Hepatocyte (in vitro differentiated cells): ENCODE measurements at regions not wholly inside any gene's neighbourhood (a gene's known extent, or its start where the extent isn't known, plus 50 kb on each side); places are given as distances from the start of the nearest gene placed in this dataset.

ENCODE experiments used
- DNase-seq: peaks from one replicate; pipeline ENCODE4 v3.0.0-alpha.2; 2016; ENCODE audit warnings: low spot score
- H2AFZ ChIP-seq: fragments of 200-600 bp; sonication (generic); 2 replicates; pipeline ENCODE4 v1.6.0; 2016; ENCODE audit warnings: antibody characterized with exemption, mild to moderate bottlenecking
- H3K27ac ChIP-seq: fragments of 200-600 bp; sonication (generic); 2 replicates; pipeline ENCODE4 v1.5.1; 2016; ENCODE audit warnings: mild to moderate bottlenecking
- H3K27me3 ChIP-seq: fragments of 200-600 bp; sonication (generic); 2 replicates; pipeline ENCODE4 v1.6.1; 2016
- H3K36me3 ChIP-seq: fragments of 200-600 bp; sonication (generic); replicated peaks from 2 replicates; pipeline ENCODE4 v1.5.1; 2016; ENCODE audit warnings: low read depth; ENCODE audit not compliant: insufficient read depth
- H3K4me1 ChIP-seq: fragments of 200-600 bp; sonication (generic); 2 replicates; pipeline ENCODE4 v1.5.1; 2016; ENCODE audit warnings: mild to moderate bottlenecking, moderate library complexity; ENCODE audit not compliant: insufficient read depth
- H3K4me2 ChIP-seq: fragments of 200-600 bp; sonication (generic); 2 replicates; pipeline ENCODE4 v1.6.0; 2016
- H3K4me3 ChIP-seq: fragments of 200-600 bp; sonication (generic); 2 replicates; pipeline ENCODE4 v1.5.1; 2016; ENCODE audit warnings: mild to moderate bottlenecking
- H3K79me2 ChIP-seq: fragments of 200-600 bp; sonication (generic); 2 replicates; pipeline ENCODE4 v1.6.0; 2017; ENCODE audit warnings: mild to moderate bottlenecking
- H3K9me2 ChIP-seq: fragments of 200-600 bp; sonication (generic); replicated peaks from 2 replicates; pipeline ENCODE4 v1.6.0; 2017; ENCODE audit warnings: mild to moderate bottlenecking; ENCODE audit not compliant: insufficient read depth
- H3K9me3 ChIP-seq: fragments of 200-600 bp; sonication (generic); 2 replicates; pipeline ENCODE4 v1.5.1; 2016; ENCODE audit warnings: low read depth, mild to moderate bottlenecking
- H4K20me1 ChIP-seq: fragments of 200-600 bp; sonication (generic); 2 replicates; pipeline ENCODE4 v1.6.0; 2016; ENCODE audit warnings: mild to moderate bottlenecking; ENCODE audit not compliant: insufficient read depth, poor library complexity, severe bottlenecking
- CTCF ChIP-seq: fragments of 200-600 bp; sonication (generic); IDR thresholded peaks from 2 replicates; pipeline ENCODE4 v1.5.1; 2016; ENCODE audit warnings: antibody characterized with exemption, mild to moderate bottlenecking; ENCODE audit not compliant: poor library complexity
- EZH2 ChIP-seq: fragments of 200-600 bp; sonication (generic); IDR thresholded peaks from 2 replicates; pipeline ENCODE4 v1.6.1; 2016; ENCODE audit warnings: antibody characterized with exemption, mild to moderate bottlenecking, borderline replicate concordance
- EZH2phosphoT487 ChIP-seq: fragments of 200-600 bp; sonication (generic); IDR thresholded peaks from one replicate; pipeline ENCODE4 v1.6.1; 2018; ENCODE audit warnings: antibody characterized with exemption, mild to moderate bottlenecking, low read depth, moderate library complexity; ENCODE audit not compliant: unreplicated experiment, severe bottlenecking
- WGBS: methylation state at CpG from one replicate; pipeline ENCODE4 v1.1.6; 2016; ENCODE audit warnings: low lambda C conversion rate; ENCODE audit errors: missing lambda C conversion rate; 5-methylcytosine and 5-hydroxymethylcytosine counted together

DNA sequence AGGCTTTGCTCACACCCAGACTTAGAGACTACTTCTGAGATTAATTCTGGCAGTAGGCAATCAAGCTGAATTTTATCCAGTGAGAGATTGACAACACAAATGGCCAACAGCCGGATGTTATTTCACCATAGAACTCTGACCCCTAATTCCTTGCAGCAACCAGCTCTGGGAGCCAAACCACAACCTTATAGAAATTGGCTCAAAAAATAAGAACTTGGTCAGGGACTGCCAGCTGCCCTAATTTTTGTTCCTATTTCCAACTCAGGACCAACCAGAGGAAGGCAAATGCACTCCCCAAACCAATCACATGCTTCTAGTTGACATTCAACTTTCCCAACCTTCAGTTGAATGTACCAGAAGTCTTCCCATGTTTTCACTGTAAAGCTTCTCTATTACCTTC is 269.7 kb downstream of the HS3ST1 start:
- Histone ChIP-seq H3K9me2 (no peaks in the 10 kb centered on the region), H4K20me1 (no peaks in the 10 kb centered on the region)

DNA sequence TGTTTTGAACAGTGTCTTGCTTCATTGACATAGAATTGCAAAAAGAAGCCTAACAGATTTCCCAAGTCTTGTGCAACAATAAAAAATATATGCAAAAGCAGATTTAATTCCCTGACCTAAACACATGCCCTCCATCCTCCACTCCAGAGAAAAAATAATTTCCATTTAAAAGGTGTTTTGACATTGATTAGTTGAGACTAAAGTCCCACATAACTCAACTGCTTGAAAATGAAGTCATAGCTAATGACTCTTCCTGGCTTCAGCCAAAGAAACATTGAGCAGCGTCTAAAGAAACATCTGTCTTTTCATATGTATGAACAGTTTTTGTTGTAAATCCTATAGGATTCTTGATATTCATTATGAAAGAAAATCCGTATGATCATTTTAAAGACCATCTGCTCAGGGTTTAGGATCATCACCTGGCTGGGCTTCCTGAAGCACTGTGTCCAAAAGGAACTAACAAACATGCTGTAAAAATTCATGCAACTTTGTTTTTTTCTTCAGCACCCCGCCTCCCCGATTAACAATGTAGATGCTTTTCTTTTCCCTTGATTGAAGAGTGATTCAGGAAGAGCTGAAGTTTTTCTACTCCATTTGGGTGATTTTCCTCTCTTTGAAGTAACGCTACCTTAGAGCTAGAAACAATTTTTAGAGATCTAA is 273.4 kb downstream of the HS3ST1 start:
- Histone ChIP-seq H3K27ac (no peak overlapping the region), H3K4me3 (no peak overlapping the region), H3K27me3 (no peaks in the 10 kb centered on the region), H4K20me1 (no peaks in the 10 kb centered on the region), H3K79me2 (no peaks in the 10 kb centered on the region), H2AFZ (no peak overlapping the region), H3K36me3 (no peaks in the 10 kb centered on the region), H3K9me3 (no peaks in the 10 kb centered on the region), H3K4me2 (no peak overlapping the region), H3K4me1 (peaks cover 6% of the 10 kb centered on the region), H3K9me2 (no peaks in the 10 kb centered on the region)
- TF ChIP-seq EZH2phosphoT487 (no peak), EZH2 (no peak), CTCF (no peak)
- no peak for DNase-seq
- WGBS, result 81% methylated on average over 5 of the region's 5 CpGs

More for the DNA sequence above, 269.7 kb downstream of the HS3ST1 start:
- no peaks in the 10 kb centered on the region for H3K27me3 ChIP-seq
- H3K4me3 ChIP-seq, result no peak overlapping the region
- DNase-seq, result no peak
- H2AFZ ChIP-seq, result no peak overlapping the region
- no peaks in the 10 kb centered on the region for H3K36me3 ChIP-seq
- TF ChIP-seq EZH2phosphoT487 (no peak), EZH2 (no peak), CTCF (no peak)
- H3K79me2 ChIP-seq, result no peaks in the 10 kb centered on the region
- no peak overlapping the region for H3K27ac ChIP-seq
- no peaks in the 10 kb centered on the region for H3K9me3 ChIP-seq
- WGBS, result 89% methylated on average over 1 of the region's 1 CpG
- H3K4me1 ChIP-seq, result no peaks in the 10 kb centered on the region
- H3K4me2 ChIP-seq, result no peak overlapping the region

GRCh38 chr4:11153171-11153750 is 275.4 kb downstream of the HS3ST1 start:
- Histone ChIP-seq H2AFZ (no peak overlapping the region), H3K36me3 (no peaks in the 10 kb centered on the region), H3K9me2 (no peaks in the 10 kb centered on the region), H3K4me3 (no peak overlapping the region), H3K9me3 (no peaks in the 10 kb centered on the region), H3K27me3 (no peaks in the 10 kb centered on the region), H3K27ac (no peak overlapping the region), H3K79me2 (no peaks in the 10 kb centered on the region), H3K4me2 (peak overlapping the region; percentile 11), H3K4me1 (peaks cover 6% of the 10 kb centered on the region), H4K20me1 (no peaks in the 10 kb centered on the region)
- no peak for TF ChIP-seq CTCF
- TF ChIP-seq EZH2, result no peak
- TF ChIP-seq EZH2phosphoT487, result no peak
- WGBS, result 17% methylated on average over 3 of the region's 3 CpGs
- no peak for DNase-seq
